H9 (cell line): ENCODE measurements at regions not wholly inside any gene's neighbourhood (a gene's known extent, or its start where the extent isn't known, plus 50 kb on each side); places are given as distances from the start of the nearest gene placed in this dataset.

Experiments used
- DNase-seq: peaks from one replicate; pipeline ENCODE4 v3.0.0-alpha.2; 2017
- H2AFZ ChIP-seq: one replicate; pipeline ENCODE4 v1.6.1; 2013; ENCODE audit warnings: mild to moderate bottlenecking, low read length, control low read depth, moderate library complexity
- H2AK5ac ChIP-seq: 2 replicates; pipeline ENCODE4 v1.6.1; 2013; ENCODE audit warnings: low read length, control low read depth, mixed read lengths; ENCODE audit not compliant: insufficient read length
- H2BK120ac ChIP-seq: one replicate; pipeline ENCODE4 v1.6.1; 2013; ENCODE audit warnings: low read depth, mild to moderate bottlenecking, low read length, control low read depth, inconsistent platforms; ENCODE audit not compliant: poor library complexity, severe bottlenecking
- H2BK12ac ChIP-seq: 2 replicates; pipeline ENCODE4 v1.6.1; 2013; ENCODE audit warnings: low read length, control low read depth, mixed read lengths, low read depth; ENCODE audit not compliant: insufficient read length
- H2BK15ac ChIP-seq: 2 replicates; pipeline ENCODE4 v1.6.1; 2013; ENCODE audit warnings: low read depth, low read length, control low read depth
- H2BK20ac ChIP-seq: one replicate; pipeline ENCODE4 v1.6.1; 2013; ENCODE audit warnings: low read depth, mild to moderate bottlenecking, low read length, control low read depth, inconsistent platforms; ENCODE audit not compliant: poor library complexity, severe bottlenecking
- H2BK5ac ChIP-seq: 2 replicates; pipeline ENCODE4 v1.6.1; 2013; ENCODE audit warnings: low read length, control low read depth, mixed read lengths; ENCODE audit not compliant: insufficient read length
- H3K14ac ChIP-seq: 2 replicates; pipeline ENCODE4 v1.6.1; 2013; ENCODE audit warnings: low read length, control low read depth; ENCODE audit not compliant: insufficient read depth
- H3K18ac ChIP-seq: 2 replicates; pipeline ENCODE4 v1.6.1; 2013; ENCODE audit warnings: low read depth, mild to moderate bottlenecking, mixed read lengths, low read length, control low read depth; ENCODE audit not compliant: insufficient read length
- H3K23ac ChIP-seq: 2 replicates; pipeline ENCODE4 v1.6.1; 2013; ENCODE audit warnings: low read length, control low read depth, mixed read lengths, low read depth; ENCODE audit not compliant: insufficient read length
- H3K23me2 ChIP-seq: 2 replicates; pipeline ENCODE4 v1.6.1; 2013; ENCODE audit warnings: low read depth, mild to moderate bottlenecking, mixed read lengths, low read length, control low read depth; ENCODE audit not compliant: insufficient read length, poor library complexity, severe bottlenecking
- H3K27ac ChIP-seq: 2 replicates; pipeline ENCODE4 v1.5.1; 2013; ENCODE audit warnings: low read length, control low read depth, mixed read lengths, low read depth; ENCODE audit not compliant: insufficient read length
- H3K27me3 ChIP-seq: 2 replicates; pipeline ENCODE4 v1.6.1; 2013; ENCODE audit warnings: low read length, control low read depth, inconsistent platforms; ENCODE audit not compliant: insufficient read depth
- H3K4ac ChIP-seq: 2 replicates; pipeline ENCODE4 v1.6.1; 2013; ENCODE audit warnings: low read depth, mild to moderate bottlenecking, control low read depth, inconsistent platforms, low read length, moderate library complexity
- H3K4me1 ChIP-seq: 2 replicates; pipeline ENCODE4 v1.6.1; 2013; ENCODE audit warnings: low read length, control low read depth, inconsistent platforms; ENCODE audit not compliant: insufficient read depth
- H3K4me2 ChIP-seq: 2 replicates; pipeline ENCODE4 v1.6.1; 2013; ENCODE audit warnings: low read length, control low read depth, mixed read lengths; ENCODE audit not compliant: insufficient read length, insufficient read depth
- H3K56ac ChIP-seq: 2 replicates; pipeline ENCODE4 v1.6.1; 2013; ENCODE audit warnings: low read depth, mild to moderate bottlenecking, mixed read lengths, low read length, control low read depth; ENCODE audit not compliant: insufficient read length
- H3K79me1 ChIP-seq: 2 replicates; pipeline ENCODE4 v1.6.1; 2013; ENCODE audit warnings: low read depth, mild to moderate bottlenecking, moderate library complexity, low read length, control low read depth, inconsistent platforms; ENCODE audit not compliant: insufficient read depth, poor library complexity, severe bottlenecking
- H3K79me2 ChIP-seq: 2 replicates; pipeline ENCODE4 v1.6.1; 2013; ENCODE audit warnings: low read length, control low read depth, inconsistent platforms; ENCODE audit not compliant: insufficient read depth
- H3K9ac ChIP-seq: 2 replicates; pipeline ENCODE4 v1.6.1; 2013; ENCODE audit warnings: low read length, control low read depth, mixed read lengths; ENCODE audit not compliant: insufficient read length; ENCODE audit errors: extremely low read depth
- H3K9me3 ChIP-seq: one replicate; pipeline ENCODE4 v1.6.1; 2013; ENCODE audit warnings: low read depth, low read length, inconsistent platforms; ENCODE audit not compliant: control insufficient read depth
- H3T11ph ChIP-seq: one replicate; pipeline ENCODE4 v1.6.1; 2013; ENCODE audit warnings: mild to moderate bottlenecking, low read length, control low read depth, inconsistent platforms
- H4K20me1 ChIP-seq: one replicate; pipeline ENCODE4 v1.6.1; 2013; ENCODE audit not compliant: control insufficient read depth, insufficient read length, insufficient read depth
- H4K5ac ChIP-seq: 2 replicates; pipeline ENCODE4 v1.6.1; 2013; ENCODE audit warnings: low read depth, mild to moderate bottlenecking, mixed read lengths, low read length, control low read depth; ENCODE audit not compliant: insufficient read length
- H4K8ac ChIP-seq: replicated peaks from 2 replicates; pipeline ENCODE4 v1.6.1; 2013; ENCODE audit warnings: low read length, control low read depth, mixed read lengths, low read depth; ENCODE audit not compliant: insufficient read length
- H4K91ac ChIP-seq: 2 replicates; pipeline ENCODE4 v1.6.1; 2013; ENCODE audit warnings: low read depth, mild to moderate bottlenecking, moderate library complexity, mixed read lengths, low read length, control low read depth; ENCODE audit not compliant: insufficient read length
- H3K27ac Mint-ChIP-seq, 3 experiments: 2 replicates in 2 of 3; 3 replicates in 1 of 3; pipeline ENCODE4 v1.8.0; 2020 to 2021; ENCODE audit warnings: mixed read lengths in 3 of 3, mild to moderate bottlenecking in 1 of 3, moderate library complexity in 1 of 3
- H3K27me3 Mint-ChIP-seq: 2 replicates; pipeline ENCODE4 v1.8.0; 2021; ENCODE audit warnings: low read depth, mild to moderate bottlenecking, moderate library complexity, mixed read lengths
- H3K36me3 Mint-ChIP-seq, 3 experiments: 2 replicates in 2 of 3; 3 replicates in 1 of 3; pipeline ENCODE4 v1.8.0; 2020 to 2021; ENCODE audit warnings: low read depth in 3 of 3, mixed read lengths in 3 of 3; ENCODE audit not compliant: insufficient read depth in 1 of 3
- H3K4me1 Mint-ChIP-seq, 2 experiments: 2 replicates each; pipeline ENCODE4 v1.8.0; 2020; ENCODE audit warnings: mixed read lengths in 2 of 2
- H3K4me3 Mint-ChIP-seq, 2 experiments: 2 replicates in 1 of 2; 3 replicates in 1 of 2; pipeline ENCODE4 v1.8.0; 2020 to 2021; ENCODE audit warnings: mild to moderate bottlenecking in 2 of 2, mixed read lengths in 2 of 2, moderate library complexity in 1 of 2
- H3K9me3 Mint-ChIP-seq, 2 experiments: 2 replicates in 1 of 2; 3 replicates in 1 of 2; pipeline ENCODE4 v1.8.0; 2020; ENCODE audit warnings: mild to moderate bottlenecking in 2 of 2, mixed read lengths in 2 of 2, moderate library complexity in 1 of 2
- WGBS: extraction: QIAGEN DNeasy Blood & Tissue Kit; methylation state at CpG from one replicate; pipeline ENCODE4 v1.1.7; 2013; ENCODE audit warnings: missing lambda C conversion rate, low lambda C conversion rate, mixed read lengths; ENCODE audit not compliant: insufficient read length; ENCODE audit errors: extremely low coverage; 5-methylcytosine and 5-hydroxymethylcytosine counted together
- TF ChIP-seq, protein P1 (sequence below): fragments of 200-600 bp; sonication (generic); conservative IDR thresholded peaks from 3 replicates; pipeline ENCODE4 v1.8.0; 2021; ENCODE audit warnings: antibody characterized with exemption, mild to moderate bottlenecking

- H2BK15ac ChIP-seq: no peak overlapping the region
- Mint-ChIP-seq H3K36me3 (no peaks in the 10 kb centered on the region), H3K9me3 (no peaks in the 10 kb centered on the region), H3K27me3 (no peaks in the 10 kb centered on the region), H3K4me3 (no peak overlapping the region), H3K27ac (no peak overlapping the region), H3K4me1 (peaks cover 25 to 30% of the 10 kb centered on the region in 2 experiments)
- H3K4me2 ChIP-seq: no peak overlapping the region
- H2AK5ac ChIP-seq: no peak overlapping the region
- no peak for DNase-seq
- no peak overlapping the region for H2BK20ac ChIP-seq
- no peak overlapping the region for H3K23ac ChIP-seq
- no peak overlapping the region for H3K56ac ChIP-seq
- H3T11ph ChIP-seq: no peak overlapping the region
- H3K79me2 ChIP-seq: no peaks in the 10 kb centered on the region
- H2BK5ac ChIP-seq: no peak overlapping the region
- H3K4me1 ChIP-seq: peaks cover 8% of the 10 kb centered on the region; the same call in 1 of the 2 replicates
- TF ChIP-seq, protein P1, sequence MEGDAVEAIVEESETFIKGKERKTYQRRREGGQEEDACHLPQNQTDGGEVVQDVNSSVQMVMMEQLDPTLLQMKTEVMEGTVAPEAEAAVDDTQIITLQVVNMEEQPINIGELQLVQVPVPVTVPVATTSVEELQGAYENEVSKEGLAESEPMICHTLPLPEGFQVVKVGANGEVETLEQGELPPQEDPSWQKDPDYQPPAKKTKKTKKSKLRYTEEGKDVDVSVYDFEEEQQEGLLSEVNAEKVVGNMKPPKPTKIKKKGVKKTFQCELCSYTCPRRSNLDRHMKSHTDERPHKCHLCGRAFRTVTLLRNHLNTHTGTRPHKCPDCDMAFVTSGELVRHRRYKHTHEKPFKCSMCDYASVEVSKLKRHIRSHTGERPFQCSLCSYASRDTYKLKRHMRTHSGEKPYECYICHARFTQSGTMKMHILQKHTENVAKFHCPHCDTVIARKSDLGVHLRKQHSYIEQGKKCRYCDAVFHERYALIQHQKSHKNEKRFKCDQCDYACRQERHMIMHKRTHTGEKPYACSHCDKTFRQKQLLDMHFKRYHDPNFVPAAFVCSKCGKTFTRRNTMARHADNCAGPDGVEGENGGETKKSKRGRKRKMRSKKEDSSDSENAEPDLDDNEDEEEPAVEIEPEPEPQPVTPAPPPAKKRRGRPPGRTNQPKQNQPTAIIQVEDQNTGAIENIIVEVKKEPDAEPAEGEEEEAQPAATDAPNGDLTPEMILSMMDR: no peak
- WGBS: no CpG with 5 or more reads among the region's 1 CpG
- no peak overlapping the region for H3K9ac ChIP-seq
- H3K27ac ChIP-seq: no peak overlapping the region
- no peak overlapping the region for H3K14ac ChIP-seq
- no peak overlapping the region for H3K18ac ChIP-seq
- H4K8ac ChIP-seq: no peak overlapping the region
- no peak overlapping the region for H2AFZ ChIP-seq
- H2BK120ac ChIP-seq: no peak overlapping the region
- H4K91ac ChIP-seq: no peak overlapping the region
- H3K79me1 ChIP-seq: no peaks in the 10 kb centered on the region
- no peaks in the 10 kb centered on the region for H4K20me1 ChIP-seq
- H3K4ac ChIP-seq: no peak overlapping the region
- H3K9me3 ChIP-seq: no peaks in the 10 kb centered on the region
- H2BK12ac ChIP-seq: no peak overlapping the region
- H4K5ac ChIP-seq: no peak overlapping the region
- H3K27me3 ChIP-seq: no peaks in the 10 kb centered on the region
- no peaks in the 10 kb centered on the region for H3K23me2 ChIP-seq
Measured at GRCh38 chr2:164066095-164066494, 330.3 kb upstream of the FIGN start.
